ENCODE measurements at regions not wholly inside any gene's neighbourhood (a gene's known extent, or its start where the extent isn't known, plus 50 kb on each side); places are given as distances from the start of the nearest gene placed in this dataset.

DNA sequence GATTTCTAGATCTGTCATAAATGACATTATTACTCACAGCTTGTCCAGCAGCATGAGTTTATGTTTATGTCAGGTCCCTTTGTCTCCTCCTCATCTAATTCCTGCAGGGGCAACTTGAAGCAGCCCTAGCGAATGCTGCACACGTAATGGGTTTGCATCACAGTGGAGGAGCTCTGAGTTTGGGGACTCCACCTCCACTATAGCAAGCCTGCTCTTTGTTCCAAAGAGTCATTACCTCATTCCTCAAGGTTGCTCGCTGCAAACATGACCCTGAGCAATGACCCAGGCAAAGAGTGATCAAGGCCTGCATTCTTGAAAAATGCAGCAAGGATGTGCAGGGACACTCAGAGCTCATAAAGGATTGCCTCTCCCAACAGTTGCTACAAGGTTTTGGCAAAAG is 261.9 kb downstream of the HHIPL2 start:
- H3K4me3 ChIP-seq (replicated peaks; ENCODE audit: low read depth, low read length), result no peak overlapping the region
- TF ChIP-seq, protein P1, sequence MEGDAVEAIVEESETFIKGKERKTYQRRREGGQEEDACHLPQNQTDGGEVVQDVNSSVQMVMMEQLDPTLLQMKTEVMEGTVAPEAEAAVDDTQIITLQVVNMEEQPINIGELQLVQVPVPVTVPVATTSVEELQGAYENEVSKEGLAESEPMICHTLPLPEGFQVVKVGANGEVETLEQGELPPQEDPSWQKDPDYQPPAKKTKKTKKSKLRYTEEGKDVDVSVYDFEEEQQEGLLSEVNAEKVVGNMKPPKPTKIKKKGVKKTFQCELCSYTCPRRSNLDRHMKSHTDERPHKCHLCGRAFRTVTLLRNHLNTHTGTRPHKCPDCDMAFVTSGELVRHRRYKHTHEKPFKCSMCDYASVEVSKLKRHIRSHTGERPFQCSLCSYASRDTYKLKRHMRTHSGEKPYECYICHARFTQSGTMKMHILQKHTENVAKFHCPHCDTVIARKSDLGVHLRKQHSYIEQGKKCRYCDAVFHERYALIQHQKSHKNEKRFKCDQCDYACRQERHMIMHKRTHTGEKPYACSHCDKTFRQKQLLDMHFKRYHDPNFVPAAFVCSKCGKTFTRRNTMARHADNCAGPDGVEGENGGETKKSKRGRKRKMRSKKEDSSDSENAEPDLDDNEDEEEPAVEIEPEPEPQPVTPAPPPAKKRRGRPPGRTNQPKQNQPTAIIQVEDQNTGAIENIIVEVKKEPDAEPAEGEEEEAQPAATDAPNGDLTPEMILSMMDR (IDR thresholded peaks at IDR 0.05; ENCODE audit: low read depth, low read length, missing control alignments), result no peak
- DNase-seq (ENCODE audit: extremely low read depth, low read depth), result no peak

DNA sequence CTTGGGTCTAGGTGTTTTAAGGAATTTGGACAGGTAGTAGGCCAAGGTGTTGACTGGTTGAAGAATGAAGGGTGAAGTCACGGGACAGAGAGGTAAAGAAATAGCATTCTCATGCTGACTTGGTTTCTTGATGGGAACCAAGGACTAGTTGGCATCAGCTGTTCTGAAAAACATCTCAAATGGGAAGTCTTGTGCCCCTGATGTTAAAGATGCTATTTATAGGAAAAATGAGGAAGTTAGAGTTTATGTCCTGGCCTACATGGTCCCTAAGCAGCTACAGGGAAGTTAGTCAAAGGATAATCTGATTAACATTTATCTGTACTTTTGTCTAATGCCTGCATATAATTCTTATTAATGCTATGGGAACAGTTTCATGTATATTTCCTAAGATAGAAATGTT is 262.4 kb downstream of the HHIPL2 start:
- DNase-seq (ENCODE audit: extremely low read depth, low read depth), result no peak
- TF ChIP-seq, protein P1 (IDR thresholded peaks at IDR 0.05; ENCODE audit: low read depth, low read length, missing control alignments), result no peak
- H3K4me3 ChIP-seq (replicated peaks; ENCODE audit: low read depth, low read length), result no peak overlapping the region

DNA sequence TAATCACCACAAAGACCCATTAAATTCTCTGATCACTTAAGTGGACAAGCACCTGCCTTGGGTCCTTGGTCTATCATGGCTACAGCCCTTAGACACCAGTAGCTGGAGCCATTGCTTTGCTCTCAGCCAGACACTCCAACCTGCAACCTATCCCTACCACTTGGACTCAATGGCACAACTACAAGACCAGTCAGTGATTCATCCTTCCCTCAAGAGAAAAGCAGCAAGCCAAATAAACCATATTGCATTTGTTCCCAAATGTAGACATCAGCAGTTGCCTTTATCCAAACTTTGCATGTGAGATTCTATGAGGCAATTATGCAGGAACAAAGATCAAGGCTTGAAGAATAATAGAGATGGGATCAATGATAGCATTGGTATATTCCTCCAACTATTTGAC is 263.4 kb downstream of the HHIPL2 start:
- no peak for DNase-seq (ENCODE audit: extremely low read depth, low read depth)
- H3K4me3 ChIP-seq (replicated peaks; ENCODE audit: low read depth, low read length), result no peak overlapping the region
- TF ChIP-seq, protein P1 (IDR thresholded peaks at IDR 0.05; ENCODE audit: low read depth, low read length, missing control alignments), result no peak

DNA sequence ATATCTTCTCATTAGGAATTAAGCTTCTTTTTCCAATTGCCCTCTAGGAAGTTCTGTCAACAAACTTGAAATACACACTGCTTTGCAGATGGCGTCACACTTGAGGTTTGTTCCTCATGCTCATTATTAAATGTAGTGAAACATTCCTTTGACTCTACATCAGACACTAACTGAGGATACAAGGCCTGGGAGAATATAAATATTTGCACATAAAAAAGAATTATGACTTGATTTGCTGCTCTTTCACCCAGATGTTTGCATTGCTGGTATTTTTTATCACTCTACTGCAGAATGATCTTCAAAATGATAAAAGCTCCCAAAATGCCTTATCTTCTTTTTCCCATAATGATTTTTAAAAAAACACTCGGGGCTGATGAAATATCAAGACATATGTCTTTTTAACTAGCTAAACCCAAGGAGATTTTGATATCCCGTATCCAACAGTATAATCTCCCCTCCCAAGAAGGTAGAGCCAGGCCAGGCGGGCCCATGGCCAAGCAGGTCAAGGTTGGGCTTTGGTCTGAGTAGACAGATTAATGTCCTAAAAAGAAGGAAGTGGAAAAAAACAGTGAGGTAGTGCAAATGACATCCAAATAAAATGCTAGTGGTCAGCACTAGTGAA is 264.6 kb downstream of the HHIPL2 start:
- DNase-seq (ENCODE audit: extremely low read depth, low read depth), result peak; percentile 5
- H3K4me3 ChIP-seq (replicated peaks; ENCODE audit: low read depth, low read length), result no peak overlapping the region
- TF ChIP-seq, protein P1 (IDR thresholded peaks at IDR 0.05; ENCODE audit: low read depth, low read length, missing control alignments), result no peak

DNA sequence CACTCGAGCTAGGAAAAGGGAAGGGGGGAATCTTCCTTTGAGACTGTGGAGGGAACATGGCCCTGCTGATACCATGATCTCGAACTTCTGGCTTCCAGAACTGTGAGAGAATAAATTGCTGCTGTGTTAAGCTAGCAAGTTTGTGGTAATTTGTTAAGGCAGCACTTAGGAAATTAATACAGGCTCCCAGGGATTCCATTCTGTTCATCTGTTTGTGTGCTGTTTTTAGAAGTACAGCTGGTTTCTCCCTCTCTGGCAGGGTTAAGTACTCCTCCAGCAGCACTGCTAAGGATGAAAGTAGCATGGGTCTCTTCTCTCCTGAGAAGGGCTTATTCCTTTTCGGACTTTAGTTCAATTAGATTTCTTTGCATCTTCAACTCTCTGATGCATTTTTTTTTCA is 268.3 kb downstream of the HHIPL2 start:
- DNase-seq (ENCODE audit: extremely low read depth, low read depth), result no peak
- TF ChIP-seq, protein P1 (IDR thresholded peaks at IDR 0.05; ENCODE audit: low read depth, low read length, missing control alignments), result no peak
- no peak overlapping the region for H3K4me3 ChIP-seq (replicated peaks; ENCODE audit: low read depth, low read length)

DNA sequence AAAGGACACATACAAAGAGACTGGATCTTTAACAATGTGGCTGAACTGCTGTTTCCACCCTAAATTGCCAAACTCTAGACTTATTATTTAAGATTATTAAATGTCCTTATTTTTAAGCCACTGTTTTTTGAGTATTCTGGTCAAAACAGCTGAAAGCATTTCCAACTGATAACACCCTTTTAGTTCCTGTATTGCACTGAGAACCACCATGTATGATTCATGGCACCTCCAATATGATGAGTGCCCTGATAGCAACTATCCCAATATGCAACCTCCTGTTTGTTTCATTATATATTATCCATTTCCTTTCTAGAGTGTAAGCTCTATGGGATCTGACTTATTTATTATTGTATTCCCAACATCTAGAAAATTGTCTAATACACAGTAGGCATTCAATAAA is 269.4 kb downstream of the HHIPL2 start:
- TF ChIP-seq, protein P1 (IDR thresholded peaks at IDR 0.05; ENCODE audit: low read depth, low read length, missing control alignments), result no peak
- DNase-seq (ENCODE audit: extremely low read depth, low read depth), result no peak
- H3K4me3 ChIP-seq (replicated peaks; ENCODE audit: low read depth, low read length), result no peak overlapping the region

Data from HFF-Myc (cell line).